Spleen (tissue), 11 donors: ENCODE measurements at regions not wholly inside any gene's neighbourhood (a gene's known extent, or its start where the extent isn't known, plus 50 kb on each side); places are given as distances from the start of the nearest gene placed in this dataset.

Experiments used
- DNase-seq: peaks from one replicate; pipeline ENCODE4 v3.0.0-alpha.2; 2020
- H3K27ac ChIP-seq, 8 donors: fragments of 200-600 bp; sonication (generic) in 7 of 8; 1 replicate in 4 of 8; 2 replicates in 4 of 8; pipeline versions ENCODE4 v1.5.0 to v1.8.0; 2016 to 2021; ENCODE audit warnings: inconsistent platforms in 4 of 8, mild to moderate bottlenecking in 4 of 8, moderate library complexity in 1 of 8
- H3K27me3 ChIP-seq, 7 donors: fragments of 200-600 bp; sonication (generic) in 6 of 7; replicated peaks in 1 of 7; 1 replicate in 4 of 7; 2 replicates in 3 of 7; pipeline versions ENCODE4 v1.5.0 to v1.8.0; 2016 to 2021; ENCODE audit warnings: inconsistent platforms in 3 of 7, mild to moderate bottlenecking in 1 of 7
- H3K36me3 ChIP-seq, 6 donors: fragments of 200-600 bp; sonication (generic) in 5 of 6; 1 replicate in 4 of 6; 2 replicates in 2 of 6; pipeline versions ENCODE4 v1.5.0 to v1.8.0; 2016 to 2021; ENCODE audit warnings: inconsistent platforms in 2 of 6
- H3K4me1 ChIP-seq, 6 donors: fragments of 200-600 bp; sonication (generic) in 5 of 6; 1 replicate in 3 of 6; 2 replicates in 3 of 6; pipeline versions ENCODE4 v1.5.0 to v1.8.0; 2016 to 2021; ENCODE audit warnings: inconsistent platforms in 3 of 6
- H3K4me3 ChIP-seq, 8 donors: fragments of 200-600 bp; sonication (generic) in 7 of 8; 1 replicate in 4 of 8; 2 replicates in 4 of 8; pipeline versions ENCODE4 v1.5.0 to v1.8.0; 2016 to 2021; ENCODE audit warnings: inconsistent platforms in 4 of 8, mild to moderate bottlenecking in 4 of 8, moderate library complexity in 2 of 8
- H3K9me3 ChIP-seq, 8 donors: fragments of 200-600 bp; sonication (generic) in 7 of 8; 1 replicate in 4 of 8; 2 replicates in 4 of 8; pipeline versions ENCODE4 v1.5.0 to v1.8.0; 2016 to 2021; ENCODE audit warnings: inconsistent platforms in 4 of 8
- CTCF ChIP-seq, 11 experiments: fragments of 200-600 bp in 7 of 11; fragments of 450-650 bp in 4 of 11; sonication (generic) in 4 of 11; IDR thresholded peaks in 8 of 11; conservative IDR thresholded peaks in 3 of 11; 1 replicate in 7 of 11; 2 replicates in 4 of 11; pipeline versions ENCODE4 v1.4.0 to v1.8.0; 2016 to 2021; ENCODE audit warnings: antibody characterized with exemption in 11 of 11, inconsistent platforms in 4 of 11, mild to moderate bottlenecking in 1 of 11
- POLR2A ChIP-seq, 3 donors: fragments of 450-650 bp; IDR thresholded peaks; one replicate each; pipeline ENCODE4 v1.5.1; 2017; ENCODE audit warnings: antibody characterized with exemption in 3 of 3, mild to moderate bottlenecking in 1 of 3
- POLR2AphosphoS5 ChIP-seq, 3 donors: sonication (generic); formaldehyde crosslinking; IDR thresholded peaks; one replicate each; pipeline ENCODE4 v1.5.1; 2017; ENCODE audit warnings: antibody characterized with exemption in 3 of 3
- WGBS, 5 donors: extraction: QIAGEN DNeasy Blood & Tissue Kit in 3 of 5; methylation state at CpG; one replicate each; pipeline versions ENCODE4 v1.1.5 to v1.1.7; 2013 to 2018; 5-methylcytosine and 5-hydroxymethylcytosine counted together
- intact Hi-C: fragments of 100-400 bp; cut with DNase I; formaldehyde crosslinking; loops from one replicate; pipeline ENCODE4 v1.15.0; 2023; ENCODE audit warnings: low total_unique reads
- donor health status: healthy with polysubstance abuse.
- donor health status: DM: no; HTN: no; CAD: no; lungs with moderate emphysema.
- donor health status: DM: no; HTN: no; CAD: no.
- donor health status: Bipolar disorder and iron deficiency.
- donor health status: healthy.
- donor health status: DM: no; HTN: no; CAD: no.
- donor health status: DM: yes; HTN: yes; CAD: no.

- H3K4me1 ChIP-seq: no peaks in the 10 kb centered on the region
- no peak for DNase-seq
- 59 to 70% (median 69%) methylated on average over 3 of the region's 3 CpGs for WGBS, 5 donors
- H3K27ac ChIP-seq: no peak overlapping the region
- no peak for TF ChIP-seq CTCF (IDR thresholded peaks at IDR 0.05 in 8 of 11, conservative IDR thresholded peaks at IDR 0.05 in 3 of 11)
- TF ChIP-seq POLR2A (IDR thresholded peaks at IDR 0.05): no peak
- no peak for TF ChIP-seq POLR2AphosphoS5 (IDR thresholded peaks at IDR 0.05)
- H3K4me3 ChIP-seq: no peak overlapping the region
- no peaks in the 10 kb centered on the region for H3K9me3 ChIP-seq
- no peaks in the 10 kb centered on the region for H3K27me3 ChIP-seq
- no peaks in the 10 kb centered on the region for H3K36me3 ChIP-seq
- intact Hi-C loops: no loop called here
These were observed 175.6 kb upstream of the TENM4 start for GRCh38 chr11:79616392-79616851.

DNA sequence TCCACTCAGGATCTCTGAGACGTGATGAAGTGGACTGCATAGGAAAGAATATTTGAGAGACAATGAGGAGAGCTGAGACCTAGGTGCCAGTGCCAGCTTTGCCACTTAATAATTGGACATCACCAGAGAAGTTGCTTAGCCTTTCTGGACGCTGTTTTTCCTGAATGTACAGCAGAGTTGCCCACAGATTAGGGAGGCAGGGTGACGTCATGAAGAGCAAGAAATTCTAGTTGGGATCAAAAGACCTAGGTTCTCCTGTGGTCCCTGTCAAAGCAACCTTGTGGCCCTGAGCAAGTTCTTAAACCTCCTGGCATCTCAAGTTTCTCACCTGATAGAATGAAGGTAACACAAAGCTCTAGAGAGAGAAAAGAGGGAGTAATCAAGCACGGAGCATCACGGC, 174.6 kb upstream of the TENM4 start:
- WGBS, 5 donors: 72 to 81% (median 76%) methylated on average over 5 of the region's 5 CpGs
- Histone ChIP-seq H3K9me3 (no peaks in the 10 kb centered on the region), H3K27ac (no peak overlapping the region), H3K4me1 (no peaks in the 10 kb centered on the region), H3K4me3 (no peak overlapping the region), H3K27me3 (no peaks in the 10 kb centered on the region), H3K36me3 (no peaks in the 10 kb centered on the region)
- no peak for DNase-seq
- TF ChIP-seq POLR2AphosphoS5 (IDR thresholded peaks at IDR 0.05) (no peak), CTCF (IDR thresholded peaks at IDR 0.05 in 8 of 11, conservative IDR thresholded peaks at IDR 0.05 in 3 of 11) (no peak), POLR2A (IDR thresholded peaks at IDR 0.05) (no peak)
- intact Hi-C loops: no loop called here

DNA sequence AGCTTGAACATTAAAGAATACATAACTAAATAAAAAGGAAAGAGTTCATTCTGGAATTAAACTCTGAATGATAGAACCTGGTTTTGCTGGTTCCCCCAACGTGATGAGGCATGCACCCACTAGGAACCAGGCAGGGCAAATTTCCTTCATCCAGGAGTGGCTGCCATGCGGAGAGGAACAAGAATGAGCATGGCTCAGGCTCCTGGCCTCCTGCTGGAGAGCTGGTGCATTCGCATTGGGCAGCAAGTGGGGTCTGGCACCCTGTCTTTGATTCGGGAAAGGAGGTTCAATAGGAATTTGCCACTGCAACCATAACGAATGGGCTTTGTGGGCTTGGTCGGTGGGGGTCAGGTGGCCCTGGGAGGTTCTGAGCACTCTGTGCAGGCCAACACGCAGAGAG, 169.8 kb upstream of the TENM4 start:
- no peak for DNase-seq
- Histone ChIP-seq H3K9me3 (peaks cover 0 to 8% (median 0%) of the 10 kb centered on the region in 8 donors), H3K36me3 (no peaks in the 10 kb centered on the region), H3K4me3 (no peak overlapping the region), H3K4me1 (no peaks in the 10 kb centered on the region), H3K27ac (no peak overlapping the region), H3K27me3 (no peaks in the 10 kb centered on the region)
- WGBS, 5 donors: 77 to 86% (median 81%) methylated on average over 6 to 7 of the region's 7 CpGs
- TF ChIP-seq POLR2AphosphoS5 (IDR thresholded peaks at IDR 0.05) (no peak), CTCF (IDR thresholded peaks at IDR 0.05 in 8 of 11, conservative IDR thresholded peaks at IDR 0.05 in 3 of 11) (no peak), POLR2A (IDR thresholded peaks at IDR 0.05) (no peak)
- intact Hi-C loops: no loop called here

DNA sequence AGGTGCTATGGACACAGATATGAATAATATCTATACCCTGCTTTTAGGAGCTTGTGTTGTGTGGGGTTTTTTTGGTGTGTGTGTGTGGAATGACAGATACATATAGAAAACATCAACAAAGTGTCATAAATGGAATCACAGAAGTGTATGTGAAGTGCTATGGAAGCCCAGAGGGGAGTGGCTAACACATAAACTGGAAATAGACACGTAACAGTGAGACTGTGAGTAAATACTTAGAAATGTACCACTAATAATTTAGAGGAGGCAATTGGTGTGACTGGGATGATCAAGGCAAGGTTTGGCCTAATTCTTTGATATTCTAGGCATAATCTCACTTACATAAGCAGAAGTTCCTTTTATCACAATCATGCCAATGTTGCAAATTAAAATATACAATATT, 169.3 kb upstream of the TENM4 start:
- intact Hi-C loops: no loop called here
- WGBS, 5 donors: 57 to 76% (median 69%) methylated on average over 1 of the region's 1 CpG
- H3K27ac ChIP-seq: no peak overlapping the region
- no peaks in the 10 kb centered on the region for H3K27me3 ChIP-seq
- H3K9me3 ChIP-seq: peaks cover 0 to 8% (median 0%) of the 10 kb centered on the region in 8 donors
- no peaks in the 10 kb centered on the region for H3K4me1 ChIP-seq
- H3K4me3 ChIP-seq: no peak overlapping the region
- DNase-seq: no peak
- no peak for TF ChIP-seq POLR2A (IDR thresholded peaks at IDR 0.05)
- TF ChIP-seq CTCF (IDR thresholded peaks at IDR 0.05 in 8 of 11, conservative IDR thresholded peaks at IDR 0.05 in 3 of 11): no peak
- no peak for TF ChIP-seq POLR2AphosphoS5 (IDR thresholded peaks at IDR 0.05)
- no peaks in the 10 kb centered on the region for H3K36me3 ChIP-seq
